Vagina (tissue), 2 donors: ENCODE measurements at regions not wholly inside any gene's neighbourhood (a gene's known extent, or its start where the extent isn't known, plus 50 kb on each side); places are given as distances from the start of the nearest gene placed in this dataset.

Experiments
- POLR2A ChIP-seq, 2 donors: fragments of 450-650 bp; IDR thresholded peaks; one replicate each; pipeline ENCODE4 v1.6.1; 2017; ENCODE audit warnings: antibody characterized with exemption in 2 of 2, mild to moderate bottlenecking in 2 of 2, moderate library complexity in 2 of 2
- POLR2AphosphoS5 ChIP-seq, 2 donors: sonication (generic); formaldehyde crosslinking; IDR thresholded peaks; one replicate each; pipeline ENCODE4 v1.9.0; 2017; ENCODE audit warnings: antibody characterized with exemption in 2 of 2, mild to moderate bottlenecking in 2 of 2, low read depth in 1 of 2; ENCODE audit not compliant: insufficient read depth in 1 of 2
- TF ChIP-seq, protein P1 (sequence below), 3 experiments: fragments of 450-650 bp in 2 of 3; fragments of 200-600 bp in 1 of 3; sonication (generic) in 1 of 3; IDR thresholded peaks; one replicate each; pipeline ENCODE4 v1.5.1; 2017 to 2019; ENCODE audit warnings: antibody characterized with exemption in 3 of 3, mild to moderate bottlenecking in 2 of 3, moderate library complexity in 2 of 3

DNA sequence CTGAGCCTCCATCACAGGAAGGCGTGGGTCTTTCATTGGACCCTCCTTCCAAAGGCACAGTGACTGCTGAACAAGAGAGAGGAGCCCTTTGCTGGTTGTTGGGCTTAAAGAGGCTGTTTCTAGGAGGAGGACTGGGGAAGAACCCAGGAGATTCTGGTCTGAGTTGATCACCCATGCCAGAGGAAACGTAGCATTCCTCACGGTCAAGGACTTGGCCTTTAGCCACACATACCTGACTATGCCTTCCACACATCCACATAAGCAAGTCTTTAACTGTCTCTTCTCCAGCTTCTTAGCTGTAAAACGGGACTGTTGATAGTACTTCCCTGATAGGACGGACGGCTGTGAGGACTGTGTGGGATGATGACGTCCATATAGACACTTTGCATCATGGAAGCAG, 149.8 kb upstream of the IRX3 start:
- no peak for TF ChIP-seq POLR2A (IDR thresholded peaks at IDR 0.05)
- TF ChIP-seq, protein P1, sequence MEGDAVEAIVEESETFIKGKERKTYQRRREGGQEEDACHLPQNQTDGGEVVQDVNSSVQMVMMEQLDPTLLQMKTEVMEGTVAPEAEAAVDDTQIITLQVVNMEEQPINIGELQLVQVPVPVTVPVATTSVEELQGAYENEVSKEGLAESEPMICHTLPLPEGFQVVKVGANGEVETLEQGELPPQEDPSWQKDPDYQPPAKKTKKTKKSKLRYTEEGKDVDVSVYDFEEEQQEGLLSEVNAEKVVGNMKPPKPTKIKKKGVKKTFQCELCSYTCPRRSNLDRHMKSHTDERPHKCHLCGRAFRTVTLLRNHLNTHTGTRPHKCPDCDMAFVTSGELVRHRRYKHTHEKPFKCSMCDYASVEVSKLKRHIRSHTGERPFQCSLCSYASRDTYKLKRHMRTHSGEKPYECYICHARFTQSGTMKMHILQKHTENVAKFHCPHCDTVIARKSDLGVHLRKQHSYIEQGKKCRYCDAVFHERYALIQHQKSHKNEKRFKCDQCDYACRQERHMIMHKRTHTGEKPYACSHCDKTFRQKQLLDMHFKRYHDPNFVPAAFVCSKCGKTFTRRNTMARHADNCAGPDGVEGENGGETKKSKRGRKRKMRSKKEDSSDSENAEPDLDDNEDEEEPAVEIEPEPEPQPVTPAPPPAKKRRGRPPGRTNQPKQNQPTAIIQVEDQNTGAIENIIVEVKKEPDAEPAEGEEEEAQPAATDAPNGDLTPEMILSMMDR (IDR thresholded peaks at IDR 0.05), result no peak
- TF ChIP-seq POLR2AphosphoS5 (IDR thresholded peaks at IDR 0.05; ENCODE audit: insufficient read depth in 1 of 2, low read depth in 1 of 2), result no peak
